Hematopoietic multipotent progenitor cell treated with erythropoietin and hydrocortisone succinate and interleukin-3 and kit ligand, for 8 days (in vitro differentiated cells): ENCODE measurements at regions not wholly inside any gene's neighbourhood (a gene's known extent, or its start where the extent isn't known, plus 50 kb on each side); places are given as distances from the start of the nearest gene placed in this dataset.
A peak's percentile ranks its signal among the peaks of the same experiment; 100 is the strongest.
"Not testable (repeated sequence)": the region's sequence is repeated elsewhere in the genome, so short reads cannot be mapped to it uniquely, and the experiment has no call there.

Experiments used
- DNase-seq: peaks from one replicate; pipeline ENCODE4 v3.0.0-alpha.2; 2015

DNA sequence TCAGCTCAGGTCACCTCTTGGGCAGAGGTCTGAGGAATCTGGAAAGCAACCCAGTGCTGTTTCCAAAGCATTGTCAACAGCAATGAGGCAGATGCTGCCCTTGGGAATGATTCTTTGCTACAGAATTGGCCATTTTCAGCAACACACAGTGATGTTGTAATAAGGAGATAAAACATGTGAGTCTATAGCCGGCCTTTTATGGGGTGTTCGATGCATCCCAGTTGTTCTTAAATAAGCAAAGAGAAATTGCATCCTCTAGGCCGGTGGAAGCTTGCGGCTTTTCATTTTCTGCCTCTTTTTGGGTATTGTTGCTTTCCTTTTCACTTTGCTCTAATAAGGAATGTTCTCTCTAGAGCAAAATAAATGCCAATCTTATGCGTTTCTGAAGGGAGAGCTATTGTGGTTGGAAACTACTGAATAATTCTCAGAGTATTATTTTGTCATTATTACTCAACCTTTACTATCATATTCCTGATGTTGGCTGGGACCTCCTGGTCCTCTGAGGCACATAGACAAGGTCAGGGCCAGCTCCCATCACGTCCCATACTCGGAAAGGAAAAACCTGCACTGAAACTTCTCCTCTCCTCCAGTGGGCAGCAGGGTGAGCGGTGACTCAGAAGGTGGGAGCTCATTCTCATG lies 214.2 kb downstream of the CDH26 start:
- DNase-seq: no peak

DNA sequence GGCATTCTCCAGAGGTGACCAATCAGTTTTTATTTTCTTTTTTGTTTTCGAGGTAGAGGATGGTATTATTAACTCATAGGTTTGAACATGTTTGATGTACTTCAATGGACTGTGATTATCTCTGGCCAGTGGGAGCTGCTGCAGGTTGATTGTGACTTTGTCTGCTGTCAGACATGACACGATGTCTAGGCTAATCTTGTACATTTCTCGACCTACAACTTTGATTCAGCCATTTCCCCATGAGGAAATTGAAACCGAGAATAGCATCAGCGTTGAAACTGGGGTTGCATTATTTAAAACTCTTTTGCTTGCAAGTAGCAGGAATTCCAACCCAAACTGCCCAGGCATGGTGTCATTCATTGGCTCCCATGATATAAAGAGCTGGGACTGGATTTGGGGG lies 218.9 kb downstream of the CDH26 start:
- no peak for DNase-seq

GRCh38 chr20:60180986-60181385 lies 222.8 kb downstream of the CDH26 start:
- DNase-seq: no peak

- DNase-seq: no peak
Observed at GRCh38 chr20:60186412-60186811, 228.2 kb downstream of the CDH26 start.

- DNase-seq: no peak
Observed at GRCh38 chr20:60187683-60188082, 229.5 kb downstream of the CDH26 start.

GRCh38 chr20:60191014-60191413 lies 232.8 kb downstream of the CDH26 start:
- no peak for DNase-seq

- DNase-seq: no peak
Observed at GRCh38 chr20:60192326-60192725, 234.1 kb downstream of the CDH26 start.

DNA sequence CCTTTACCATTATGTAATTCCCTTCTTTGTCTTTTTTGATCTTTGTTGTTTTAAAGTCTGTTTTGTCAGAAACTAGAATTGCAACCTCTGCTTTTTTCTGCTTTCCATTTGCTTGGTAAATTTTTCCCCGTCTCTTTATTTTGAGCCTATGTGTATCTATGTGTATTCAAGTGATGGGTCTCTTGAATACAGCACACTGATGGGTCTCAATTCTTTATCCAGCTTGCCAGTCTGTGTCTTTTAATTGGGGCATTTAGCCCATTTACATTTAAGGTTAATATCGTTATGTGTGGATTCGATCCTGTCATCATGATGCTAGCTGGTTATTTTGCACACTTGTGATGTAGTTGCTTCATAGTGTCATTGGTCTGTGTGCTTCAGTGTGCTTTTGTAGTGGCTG lies 240.9 kb downstream of the CDH26 start:
- not testable (repeated sequence) for DNase-seq

- DNase-seq: no peak
Observed at GRCh38 chr20:60199866-60200265, 241.6 kb downstream of the CDH26 start.

GRCh38 chr20:60200305-60200918 lies 242.2 kb downstream of the CDH26 start:
- DNase-seq: no peak

DNA sequence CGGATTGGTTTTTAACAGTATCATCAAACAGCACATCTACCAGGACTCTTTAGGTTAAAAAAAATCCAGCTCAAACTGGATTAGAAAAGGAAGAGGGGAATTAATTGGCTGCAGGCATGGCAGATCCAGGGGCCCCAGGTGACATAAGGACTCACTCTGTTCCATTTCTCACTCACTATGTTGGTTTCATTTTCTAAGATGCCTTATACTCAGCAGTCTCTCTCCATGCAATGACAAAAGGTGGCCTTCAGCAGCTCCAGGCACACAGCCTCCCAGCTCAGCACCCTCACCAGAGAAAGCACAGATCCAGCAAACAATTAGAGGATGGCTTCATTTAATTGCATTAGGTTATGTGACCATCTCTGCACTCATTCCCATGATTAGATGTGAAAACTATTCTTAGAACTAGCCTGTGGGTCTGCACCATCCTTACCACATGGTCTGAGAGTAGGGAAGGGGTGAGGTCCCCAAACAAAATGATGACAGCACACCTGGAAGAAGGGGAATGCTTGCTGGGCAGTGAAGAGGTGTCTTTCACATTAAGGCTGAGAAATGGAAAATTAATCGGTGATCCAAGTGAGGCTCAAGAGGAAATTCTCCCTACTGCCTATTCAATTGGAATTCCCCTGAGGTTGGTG lies 243.1 kb downstream of the CDH26 start:
- no peak for DNase-seq

DNA sequence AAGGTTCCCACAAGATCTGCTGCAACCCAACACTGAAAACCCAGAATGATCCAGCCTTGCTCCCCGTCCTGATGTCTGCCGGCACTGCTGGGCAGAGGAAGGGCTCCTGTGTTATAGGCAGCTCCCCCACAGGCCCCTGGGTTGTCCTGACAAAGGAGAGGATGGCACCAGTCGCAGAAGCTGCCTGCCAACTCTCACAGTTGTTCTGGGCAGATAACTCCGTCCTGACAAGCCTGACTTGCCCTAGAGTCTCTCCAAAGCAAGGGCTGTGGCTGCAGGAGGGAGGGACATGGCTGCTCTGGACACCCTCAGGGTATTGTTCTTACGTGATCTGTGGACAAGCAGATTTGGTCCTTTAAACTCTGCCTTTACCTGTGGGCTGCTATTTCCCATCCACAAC lies 243.8 kb downstream of the CDH26 start:
- peak; percentile 93 for DNase-seq

DNA sequence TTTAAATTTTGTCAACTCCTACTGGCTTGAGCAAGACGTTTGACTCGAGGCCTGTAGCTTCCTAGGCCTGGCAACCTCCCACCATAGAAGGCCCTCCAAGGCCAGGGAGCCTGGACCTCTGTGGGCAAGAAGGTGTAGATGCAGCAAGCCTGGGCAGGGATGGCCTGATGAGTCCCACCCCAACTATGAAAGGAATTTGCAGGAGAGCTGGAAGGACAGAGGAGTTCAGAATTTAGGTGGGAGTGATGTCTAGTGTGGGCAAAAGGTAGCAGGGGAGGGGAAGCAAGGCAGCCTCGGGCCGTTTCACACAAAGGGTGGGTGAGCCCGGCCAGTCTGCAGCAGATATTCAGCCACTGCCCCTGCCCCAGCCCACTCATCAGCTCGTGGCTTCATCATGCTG lies 245.2 kb downstream of the CDH26 start:
- no peak for DNase-seq

DNA sequence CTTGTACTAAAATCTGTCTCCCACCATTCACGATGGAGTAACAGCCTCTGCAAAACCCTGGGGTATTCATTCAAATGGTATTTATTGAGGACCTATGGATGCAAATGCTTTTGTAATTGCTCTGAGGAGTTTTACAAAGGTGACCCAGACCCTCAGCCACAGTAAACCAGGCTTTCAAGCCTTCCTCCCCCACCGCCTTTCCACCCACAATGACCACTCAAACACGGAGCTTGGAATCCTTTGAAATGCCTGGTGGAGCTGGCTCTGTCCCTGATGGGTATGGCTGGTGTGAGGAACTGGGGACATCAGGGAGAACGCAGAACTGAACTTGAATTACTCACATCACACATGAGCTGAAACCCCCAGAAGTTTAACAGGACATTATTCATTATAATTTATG lies 246.4 kb downstream of the CDH26 start:
- no peak for DNase-seq

GRCh38 chr20:60206259-60206658 lies 248.0 kb downstream of the CDH26 start:
- peak; percentile 72 for DNase-seq

- peak; percentile 87 for DNase-seq
Observed at GRCh38 chr20:60209048-60209447, 250.8 kb downstream of the CDH26 start.

DNA sequence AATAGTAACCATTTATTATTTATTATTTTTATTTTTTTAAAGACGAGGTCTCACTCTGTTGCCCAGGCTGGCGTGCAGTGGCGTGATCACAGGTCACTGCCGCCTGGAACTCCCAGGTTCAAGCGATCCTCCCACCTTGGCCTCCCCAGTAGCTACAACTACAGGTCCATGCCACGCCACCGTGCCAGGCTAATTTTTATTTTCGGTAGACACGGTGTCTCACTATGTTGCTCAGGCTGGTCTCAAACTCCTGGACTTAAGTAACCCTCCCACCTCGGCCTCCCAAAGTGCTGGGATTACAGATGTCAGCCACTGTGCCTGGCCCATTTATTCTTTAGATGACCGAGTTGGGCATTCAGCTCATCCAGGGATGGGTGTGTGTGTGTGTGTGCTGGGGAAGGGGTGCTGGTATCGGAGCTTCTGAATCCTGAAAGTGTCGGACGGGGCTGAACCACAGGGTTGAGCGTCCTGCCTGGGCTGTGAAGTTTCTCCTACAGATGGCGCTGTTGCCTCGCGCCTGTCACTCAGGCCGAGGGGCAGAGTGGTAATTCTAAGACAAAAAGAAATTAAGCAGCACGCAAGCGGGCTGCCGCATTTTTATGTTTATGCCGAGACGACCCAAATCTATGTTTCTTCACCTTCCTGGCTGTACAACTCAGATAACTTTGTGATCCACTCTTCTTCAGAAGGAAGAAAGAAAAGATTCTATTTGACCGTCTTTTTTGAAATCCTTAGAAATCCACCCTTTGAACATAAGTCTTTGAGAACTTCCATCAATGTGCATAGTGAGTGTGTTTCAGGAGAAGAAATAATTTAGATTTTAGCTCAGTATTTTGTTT lies 252.8 kb downstream of the CDH26 start:
- peak; percentile 67 for DNase-seq

- DNase-seq: no peak
Observed at GRCh38 chr20:60211618-60212463, 253.6 kb downstream of the CDH26 start.

GRCh38 chr20:60212695-60213094 lies 254.5 kb downstream of the CDH26 start:
- no peak for DNase-seq

DNA sequence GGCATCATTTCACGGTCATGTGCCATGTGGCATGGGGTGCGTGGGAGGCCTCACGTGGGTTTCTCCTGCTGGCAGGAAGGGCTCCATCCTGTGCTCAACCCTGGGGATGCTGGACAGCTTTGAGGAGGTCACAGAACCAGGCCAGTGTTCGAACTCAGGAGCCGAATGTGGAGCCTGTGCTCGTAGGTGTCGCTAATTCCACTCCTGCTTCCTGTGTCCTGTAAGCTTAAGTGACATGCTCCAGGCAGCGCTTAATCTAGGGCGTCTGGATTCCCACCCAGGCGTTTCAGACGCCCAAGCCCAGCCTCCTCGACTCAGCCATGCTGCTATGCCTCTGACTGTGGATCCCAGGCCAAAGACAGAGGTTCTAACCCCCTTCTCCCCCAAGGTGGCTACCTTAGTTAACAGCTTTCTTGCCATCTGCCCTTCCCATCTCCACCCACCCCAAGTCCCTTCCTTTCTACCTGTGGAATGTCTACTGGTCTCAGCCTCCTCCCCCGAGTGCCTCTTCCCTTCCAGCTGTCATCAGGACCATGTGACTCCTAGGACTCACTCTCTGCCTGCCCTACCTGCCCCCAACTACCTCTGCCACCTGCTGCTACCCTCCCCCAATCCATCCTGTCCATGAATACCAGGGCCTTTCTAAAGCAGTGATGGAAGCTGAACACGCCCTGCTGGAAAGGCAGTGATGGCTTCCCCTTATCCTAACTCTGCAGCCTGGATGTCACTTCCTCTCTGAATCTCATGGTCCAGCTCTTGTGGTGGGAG lies 255.1 kb downstream of the CDH26 start:
- DNase-seq: no peak

DNA sequence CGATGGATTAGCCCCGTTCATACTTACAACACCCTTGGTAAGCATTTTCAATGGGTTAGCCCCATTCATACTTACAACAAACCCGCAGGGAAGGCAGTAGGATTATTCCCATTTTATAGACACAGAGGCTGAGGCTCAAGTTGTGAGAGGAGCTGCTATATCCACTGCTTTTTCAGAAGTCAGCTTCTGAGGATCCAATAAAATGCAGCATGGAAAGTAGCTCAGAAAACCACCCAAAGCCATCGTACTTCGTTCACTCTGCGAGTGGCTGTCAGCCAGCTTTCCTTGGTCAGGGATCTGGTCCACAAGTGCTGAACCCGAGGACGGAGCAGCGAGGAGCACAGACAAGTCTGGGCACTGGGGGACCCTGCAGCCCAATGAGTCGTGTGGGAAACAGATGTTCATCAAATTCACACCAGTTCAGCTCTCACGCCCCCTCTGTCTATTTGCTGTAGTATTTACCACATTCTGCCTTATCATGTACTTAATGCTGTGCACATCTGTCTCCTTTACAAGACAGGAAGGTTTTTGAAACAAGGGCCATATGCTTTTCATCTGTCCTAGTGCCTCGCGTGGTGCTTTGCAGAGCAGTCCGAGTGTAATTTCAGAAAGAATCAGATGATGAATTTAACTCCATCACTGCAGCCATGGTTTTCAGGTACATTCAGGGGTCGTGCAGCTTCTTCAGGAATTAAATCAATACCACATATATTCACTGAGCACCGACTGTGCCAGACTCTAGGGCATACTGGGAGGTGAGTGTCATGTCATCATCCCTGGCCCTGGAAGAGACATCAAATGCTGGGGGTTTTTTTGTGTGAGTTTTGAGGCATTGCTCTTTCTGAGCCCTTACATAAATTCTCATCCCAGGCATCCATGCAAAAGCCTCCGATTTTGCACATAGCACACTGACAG lies 256.9 kb downstream of the CDH26 start:
- peak; percentile 42 for DNase-seq
